ENCODE measurements at regions not wholly inside any gene's neighbourhood (a gene's known extent, or its start where the extent isn't known, plus 50 kb on each side); places are given as distances from the start of the nearest gene placed in this dataset.

GRCh38 chr2:219810895-219811294 lies 183.5 kb downstream of the SLC4A3 start:
- Histone ChIP-seq H3K79me2 (no peaks in the 10 kb centered on the region), H3K9me2 (replicated peaks; ENCODE audit: insufficient read depth) (no peaks in the 10 kb centered on the region), H3K9me3 (ENCODE audit: low read depth) (no peaks in the 10 kb centered on the region), H3K36me3 (replicated peaks; ENCODE audit: insufficient read depth, low read depth) (no peaks in the 10 kb centered on the region), H4K20me1 (ENCODE audit: insufficient read depth, poor library complexity, severe bottlenecking) (no peaks in the 10 kb centered on the region), H2AFZ (no peak overlapping the region), H3K4me3 (no peak overlapping the region), H3K4me2 (no peak overlapping the region), H3K4me1 (ENCODE audit: insufficient read depth) (no peaks in the 10 kb centered on the region), H3K27ac (no peak overlapping the region), H3K27me3 (no peaks in the 10 kb centered on the region)
- no peak for DNase-seq (ENCODE audit: low spot score)
- TF ChIP-seq EZH2phosphoT487 (IDR thresholded peaks at IDR 0.05; ENCODE audit: low read depth, severe bottlenecking, unreplicated experiment) (no peak), CTCF (IDR thresholded peaks at IDR 0.05; ENCODE audit: poor library complexity) (no peak), EZH2 (IDR thresholded peaks at IDR 0.05; ENCODE audit: borderline replicate concordance) (no peak)

- no peaks in the 10 kb centered on the region for H3K9me3 ChIP-seq (ENCODE audit: low read depth)
- WGBS (ENCODE audit: low lambda C conversion rate, missing lambda C conversion rate), result 50% methylated on average over 2 of the region's 2 CpGs
- no peaks in the 10 kb centered on the region for H3K36me3 ChIP-seq (replicated peaks; ENCODE audit: insufficient read depth, low read depth)
- H3K4me3 ChIP-seq, result no peak overlapping the region
- no peaks in the 10 kb centered on the region for H3K4me1 ChIP-seq (ENCODE audit: insufficient read depth)
- H4K20me1 ChIP-seq (ENCODE audit: insufficient read depth, poor library complexity, severe bottlenecking), result no peaks in the 10 kb centered on the region
- H3K27me3 ChIP-seq, result no peaks in the 10 kb centered on the region
- H3K27ac ChIP-seq, result no peak overlapping the region
- no peaks in the 10 kb centered on the region for H3K9me2 ChIP-seq (replicated peaks; ENCODE audit: insufficient read depth)
- no peaks in the 10 kb centered on the region for H3K79me2 ChIP-seq
- TF ChIP-seq EZH2 (IDR thresholded peaks at IDR 0.05; ENCODE audit: borderline replicate concordance) (no peak), CTCF (IDR thresholded peaks at IDR 0.05; ENCODE audit: poor library complexity) (no peak), EZH2phosphoT487 (IDR thresholded peaks at IDR 0.05; ENCODE audit: low read depth, severe bottlenecking, unreplicated experiment) (no peak)
- no peak overlapping the region for H2AFZ ChIP-seq
- DNase-seq (ENCODE audit: low spot score), result no peak
- no peak overlapping the region for H3K4me2 ChIP-seq
Observed at GRCh38 chr2:219812672-219813071, 185.2 kb downstream of the SLC4A3 start.

DNA sequence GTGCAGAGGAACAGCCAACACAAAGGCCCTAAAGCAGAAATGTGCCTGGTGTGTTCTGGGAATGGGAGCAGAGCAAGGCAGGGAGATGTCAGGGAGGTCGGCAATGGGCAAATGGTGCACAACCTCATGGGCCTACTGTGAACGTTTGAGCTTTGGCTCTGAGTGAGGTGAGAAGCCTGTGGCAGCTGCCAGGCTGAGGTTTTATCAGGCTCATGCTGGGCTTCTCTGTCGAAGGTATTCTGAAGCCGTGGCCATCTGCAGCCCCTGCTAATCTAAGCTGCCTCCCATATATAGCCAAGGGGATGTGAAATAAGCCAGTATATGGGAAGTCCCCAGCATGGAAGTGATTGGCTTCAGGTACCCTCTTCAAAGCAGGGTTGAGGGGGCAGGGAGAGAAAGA lies 193.3 kb downstream of the SLC4A3 start:
- TF ChIP-seq EZH2phosphoT487 (IDR thresholded peaks at IDR 0.05; ENCODE audit: low read depth, severe bottlenecking, unreplicated experiment) (no peak), CTCF (IDR thresholded peaks at IDR 0.05; ENCODE audit: poor library complexity) (no peak), EZH2 (IDR thresholded peaks at IDR 0.05; ENCODE audit: borderline replicate concordance) (no peak)
- H3K27me3 ChIP-seq, result no peaks in the 10 kb centered on the region

DNA sequence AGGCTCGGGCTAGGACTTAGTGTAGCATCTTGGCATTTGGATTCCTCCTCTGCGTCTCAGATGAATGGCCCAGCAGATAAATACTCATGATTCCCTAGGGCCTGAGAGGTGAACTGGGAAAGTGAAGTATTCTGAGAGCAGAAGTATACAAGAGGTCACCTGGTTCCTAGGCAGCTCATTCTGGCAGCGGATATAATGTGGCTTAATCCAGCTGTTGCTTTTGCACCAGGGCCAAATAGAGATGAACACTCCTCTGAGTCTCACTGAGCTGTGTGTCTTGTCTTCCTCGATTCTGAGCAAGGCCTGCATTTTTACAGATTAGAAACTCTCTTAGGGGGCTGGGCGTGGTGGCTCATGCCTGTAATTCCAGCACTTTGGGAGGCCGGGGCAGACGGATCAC lies 196.1 kb downstream of the SLC4A3 start:
- no peaks in the 10 kb centered on the region for H3K9me3 ChIP-seq (ENCODE audit: low read depth)
- no peak for DNase-seq (ENCODE audit: low spot score)
- 95% methylated on average over 7 of the region's 7 CpGs for WGBS (ENCODE audit: low lambda C conversion rate, missing lambda C conversion rate)

More for the DNA sequence above, 193.3 kb downstream of the SLC4A3 start:
- WGBS (ENCODE audit: low lambda C conversion rate, missing lambda C conversion rate), result 79% methylated on average over 4 of the region's 4 CpGs
- Histone ChIP-seq H3K27ac (no peak overlapping the region), H3K9me3 (ENCODE audit: low read depth) (no peaks in the 10 kb centered on the region), H3K4me2 (no peak overlapping the region), H3K4me1 (ENCODE audit: insufficient read depth) (no peaks in the 10 kb centered on the region), H3K79me2 (no peaks in the 10 kb centered on the region), H3K36me3 (replicated peaks; ENCODE audit: insufficient read depth, low read depth) (no peaks in the 10 kb centered on the region), H3K4me3 (no peak overlapping the region), H4K20me1 (ENCODE audit: insufficient read depth, poor library complexity, severe bottlenecking) (no peaks in the 10 kb centered on the region), H3K9me2 (replicated peaks; ENCODE audit: insufficient read depth) (no peaks in the 10 kb centered on the region), H2AFZ (no peak overlapping the region)
- DNase-seq (ENCODE audit: low spot score), result no peak

More for the DNA sequence above, 196.1 kb downstream of the SLC4A3 start:
- Histone ChIP-seq H3K27ac (no peak overlapping the region), H4K20me1 (ENCODE audit: insufficient read depth, poor library complexity, severe bottlenecking) (no peaks in the 10 kb centered on the region), H3K4me3 (no peak overlapping the region), H3K79me2 (no peaks in the 10 kb centered on the region), H2AFZ (no peak overlapping the region), H3K27me3 (no peaks in the 10 kb centered on the region), H3K4me1 (ENCODE audit: insufficient read depth) (no peaks in the 10 kb centered on the region), H3K9me2 (replicated peaks; ENCODE audit: insufficient read depth) (no peaks in the 10 kb centered on the region), H3K4me2 (no peak overlapping the region), H3K36me3 (replicated peaks; ENCODE audit: insufficient read depth, low read depth) (no peaks in the 10 kb centered on the region)
- TF ChIP-seq EZH2phosphoT487 (IDR thresholded peaks at IDR 0.05; ENCODE audit: low read depth, severe bottlenecking, unreplicated experiment) (no peak), EZH2 (IDR thresholded peaks at IDR 0.05; ENCODE audit: borderline replicate concordance) (no peak), CTCF (IDR thresholded peaks at IDR 0.05; ENCODE audit: poor library complexity) (no peak)

Data from hepatocyte (in vitro differentiated cells).